DOHH2 (cell line): ENCODE measurements at regions not wholly inside any gene's neighbourhood (a gene's known extent, or its start where the extent isn't known, plus 50 kb on each side); places are given as distances from the start of the nearest gene placed in this dataset.

Experiments used
- CTCF ChIP-seq: fragments of 200-600 bp; sonication (generic); IDR thresholded peaks from one replicate; pipeline ENCODE4 v1.5.1; 2014; ENCODE audit warnings: antibody characterized with exemption, mild to moderate bottlenecking, low read depth, low read length; ENCODE audit not compliant: poor library complexity, severe bottlenecking
- EZH2phosphoT487 ChIP-seq: fragments of 200-600 bp; sonication (generic); IDR thresholded peaks from 2 replicates; pipeline ENCODE4 v1.6.1; 2017; ENCODE audit warnings: borderline replicate concordance, mild to moderate bottlenecking, antibody characterized with exemption, low read length, moderate library complexity, mixed read lengths

- TF ChIP-seq CTCF (no peak), EZH2phosphoT487 (no peak)
These were observed 134.4 kb upstream of the SLC1A4 start for GRCh38 chr2:64854773-64855237.
